Fibroblast of peridontal ligament (primary cell): ENCODE measurements at regions not wholly inside any gene's neighbourhood (a gene's known extent, or its start where the extent isn't known, plus 50 kb on each side); places are given as distances from the start of the nearest gene placed in this dataset.
A peak's percentile ranks its signal among the peaks of the same experiment; 100 is the strongest.
"Not testable (repeated sequence)": the region's sequence is repeated elsewhere in the genome, so short reads cannot be mapped to it uniquely, and the experiment has no call there.

Experiments used
- DNase-seq: peaks from one replicate; pipeline ENCODE4 v3.0.0-alpha.2; 2010; ENCODE audit errors: extremely low read depth

- DNase-seq, result no peak
Measured at GRCh38 chr1:76687307-76688175, 179.7 kb upstream of the ST6GALNAC5 start.

- no peak for DNase-seq
Measured at GRCh38 chr1:76690766-76691165, 176.5 kb upstream of the ST6GALNAC5 start.

GRCh38 chr1:76695535-76695934, 171.7 kb upstream of the ST6GALNAC5 start:
- no peak for DNase-seq

GRCh38 chr1:76697361-76697760, 169.9 kb upstream of the ST6GALNAC5 start:
- no peak for DNase-seq

DNA sequence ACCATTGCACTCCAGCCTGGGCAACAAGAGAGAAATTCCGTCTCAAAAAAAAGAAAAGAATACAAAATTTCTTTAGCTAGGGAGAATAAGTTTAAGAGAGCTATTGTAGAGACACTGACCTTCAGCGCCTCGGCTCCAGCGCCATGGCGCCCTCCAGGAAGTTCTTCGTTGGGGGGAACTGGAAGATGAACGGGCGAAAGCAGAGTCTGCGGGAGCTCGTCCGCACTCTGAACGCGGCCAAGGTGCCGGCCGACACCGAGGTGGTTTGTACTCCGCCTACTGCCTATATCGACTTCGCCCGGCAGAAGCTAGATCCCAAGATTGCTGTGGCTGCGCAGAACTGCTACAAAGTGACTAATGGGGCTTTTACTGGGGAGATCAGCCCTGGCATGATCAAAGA, 167.6 kb upstream of the ST6GALNAC5 start:
- DNase-seq, result not testable (repeated sequence)

DNA sequence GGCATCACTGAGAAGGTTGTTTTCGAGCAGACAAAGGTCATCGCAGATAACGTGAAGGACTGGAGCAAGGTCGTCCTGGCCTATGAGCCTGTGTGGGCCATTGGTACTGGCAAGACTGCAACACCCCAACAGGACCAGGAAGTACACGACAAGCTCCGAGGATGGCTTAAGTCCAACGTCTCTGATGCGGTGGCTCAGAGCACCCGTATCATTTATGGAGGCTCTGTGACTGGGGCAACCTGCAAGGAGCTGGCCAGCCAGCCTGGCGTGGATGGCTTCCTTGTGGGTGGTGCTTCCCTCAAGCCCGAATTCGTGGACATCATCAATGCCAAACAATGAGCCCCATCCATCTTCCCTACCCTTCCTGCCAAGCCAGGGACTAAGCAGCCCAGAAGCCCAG, 167.1 kb upstream of the ST6GALNAC5 start:
- not testable (repeated sequence) for DNase-seq

DNA sequence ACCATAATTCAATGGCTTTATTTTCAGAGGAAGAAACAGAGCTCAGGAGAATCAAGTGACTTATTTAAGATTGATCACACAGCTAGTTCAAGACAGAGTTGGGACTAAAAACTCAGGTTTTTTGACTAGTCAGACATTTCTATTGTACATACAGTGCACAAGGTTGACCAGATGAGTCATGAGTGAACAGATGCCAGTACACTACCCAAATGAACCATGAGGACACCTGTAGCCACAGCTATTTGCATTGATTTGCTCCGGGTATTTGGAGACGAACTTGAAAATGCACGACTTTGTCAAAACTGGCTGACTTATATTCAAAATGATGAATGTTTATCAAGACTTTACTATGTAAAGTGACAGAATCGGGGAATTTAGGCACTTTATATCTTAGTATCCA, 161.7 kb upstream of the ST6GALNAC5 start:
- DNase-seq, result no peak

GRCh38 chr1:76713535-76713934, 153.7 kb upstream of the ST6GALNAC5 start:
- DNase-seq, result no peak

DNA sequence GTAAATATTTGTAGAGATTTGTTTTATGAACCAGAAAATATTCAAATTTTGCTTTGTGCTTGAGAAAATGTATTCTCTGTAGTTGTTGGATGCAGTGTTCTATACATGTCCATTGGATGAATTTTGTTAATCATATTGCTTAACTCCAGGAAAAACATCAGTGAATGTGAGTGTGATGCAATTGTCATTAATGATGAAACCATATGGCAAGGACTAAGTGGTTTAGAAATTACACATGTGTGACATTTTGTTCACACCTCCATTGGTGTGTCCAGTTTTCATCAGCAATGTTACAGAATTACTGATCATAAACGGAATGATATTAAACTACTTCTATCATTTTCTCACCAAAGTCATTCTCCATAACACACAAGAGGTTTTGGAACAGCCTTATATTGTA, 151.8 kb upstream of the ST6GALNAC5 start:
- DNase-seq, result no peak

DNA sequence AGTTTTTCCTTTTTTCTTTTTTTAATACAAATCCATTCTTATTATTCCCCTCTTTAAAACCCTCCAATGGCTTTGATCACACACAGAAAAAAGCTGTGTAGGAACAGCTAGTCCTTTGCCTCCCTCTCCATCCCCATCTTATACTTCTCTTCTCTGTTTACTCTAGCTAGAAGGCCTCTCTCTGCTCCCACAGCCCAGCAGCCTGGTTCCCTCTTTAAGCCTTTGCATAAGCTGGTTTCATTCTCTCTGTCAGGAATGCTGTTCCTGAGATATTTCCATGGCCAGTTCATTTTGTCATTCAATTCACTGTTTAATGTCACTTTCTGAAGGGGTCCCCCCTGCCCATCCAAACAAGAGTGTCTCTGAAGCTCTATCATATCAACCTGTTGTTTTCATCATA, 143.3 kb upstream of the ST6GALNAC5 start:
- DNase-seq, result no peak

DNA sequence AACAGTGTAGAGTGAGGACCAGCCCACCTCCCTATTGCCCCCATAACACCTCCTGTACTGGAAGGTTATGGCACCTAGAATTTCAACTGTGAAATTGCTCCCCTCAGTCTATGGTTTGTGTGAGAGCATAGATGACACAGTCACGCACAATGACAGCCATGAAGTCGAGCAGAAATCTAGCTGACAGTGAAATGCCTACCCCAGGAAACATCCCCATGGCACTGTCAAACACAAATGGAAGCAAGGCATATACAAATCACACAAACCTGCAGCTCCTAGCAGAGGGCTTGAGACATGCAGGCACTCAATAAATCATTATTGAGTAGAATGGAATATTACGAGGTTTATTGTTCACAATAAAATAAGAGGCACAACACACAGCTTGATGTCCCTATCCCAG, 142.5 kb upstream of the ST6GALNAC5 start:
- no peak for DNase-seq

DNA sequence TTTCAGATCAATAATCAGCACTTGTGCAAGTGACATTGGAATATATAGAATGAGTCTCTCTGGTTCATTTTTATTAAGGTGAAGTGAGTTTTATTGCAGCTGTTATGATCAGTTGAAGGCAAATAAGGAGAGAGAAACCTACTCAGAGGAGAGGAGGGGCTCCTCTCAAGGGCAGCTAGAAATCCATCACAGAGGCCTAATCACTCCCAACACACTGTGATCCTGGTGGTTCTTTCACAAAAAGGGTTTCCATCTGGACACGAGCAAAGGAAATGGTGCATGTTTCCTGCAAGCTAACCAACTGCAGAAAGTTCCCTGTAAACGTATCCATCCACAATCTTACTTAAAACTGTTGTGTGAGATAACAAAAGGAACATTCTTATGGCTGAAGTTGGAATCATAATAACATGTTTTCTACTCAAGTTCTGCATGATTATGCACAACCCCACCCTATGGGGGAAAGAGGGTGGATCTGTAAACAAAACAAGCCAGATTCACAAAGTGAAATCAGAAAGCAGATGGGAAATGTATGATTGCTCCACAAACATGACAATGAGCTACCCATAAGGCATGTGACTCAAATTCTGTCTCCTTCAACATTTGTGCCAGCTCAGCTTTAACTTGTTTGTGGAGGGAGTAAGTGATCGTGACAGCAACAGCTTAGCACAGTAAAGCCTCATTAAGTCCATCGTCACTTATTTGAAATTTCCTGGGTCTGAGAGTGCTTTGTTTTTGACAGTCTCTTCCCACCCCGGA, 141.2 kb upstream of the ST6GALNAC5 start:
- peak; percentile 23 for DNase-seq

DNA sequence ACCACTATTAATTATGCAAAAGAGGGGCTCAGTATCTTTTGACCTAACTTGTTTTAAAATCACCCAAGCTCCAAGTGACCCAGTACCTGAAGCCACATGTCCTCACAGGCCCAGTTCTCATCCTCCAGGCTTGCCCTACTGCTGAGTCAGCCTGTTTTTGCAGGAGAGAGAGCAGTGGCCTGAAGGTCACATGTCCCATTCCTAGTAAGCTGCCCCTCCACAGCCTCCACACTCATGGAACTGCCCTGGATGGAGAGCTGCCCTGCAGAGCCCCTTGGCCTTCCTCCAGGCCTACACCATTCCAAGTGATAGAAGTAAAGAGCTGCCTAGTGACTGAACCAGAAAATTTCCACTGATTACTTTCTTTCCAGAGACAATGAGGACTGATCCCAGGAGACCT, 139.8 kb upstream of the ST6GALNAC5 start:
- no peak for DNase-seq

GRCh38 chr1:76729142-76729541, 138.1 kb upstream of the ST6GALNAC5 start:
- no peak for DNase-seq

GRCh38 chr1:76730027-76730426, 137.3 kb upstream of the ST6GALNAC5 start:
- DNase-seq, result no peak

- DNase-seq, result not testable (repeated sequence)
Measured at GRCh38 chr1:76738355-76738754, 128.9 kb upstream of the ST6GALNAC5 start.

GRCh38 chr1:76740956-76741355, 126.3 kb upstream of the ST6GALNAC5 start:
- not testable (repeated sequence) for DNase-seq

DNA sequence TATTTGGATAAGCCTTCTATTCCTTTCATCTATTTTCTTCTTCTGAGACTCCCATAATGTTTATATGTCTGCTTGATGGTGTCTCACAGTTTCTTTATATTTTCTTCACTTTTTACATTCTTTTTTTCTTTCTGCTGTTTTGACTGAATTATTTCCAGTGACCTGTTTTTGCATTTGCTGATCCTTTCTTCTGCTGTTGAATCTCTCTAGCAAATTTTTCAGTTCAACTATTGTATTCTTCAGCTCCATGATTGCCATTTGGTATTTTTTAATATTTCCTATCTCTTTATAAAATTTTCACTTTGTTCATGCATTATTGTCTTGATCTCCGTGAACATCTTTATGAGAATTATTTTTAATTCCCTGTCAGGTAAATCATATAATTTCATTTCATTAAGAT, 122.3 kb upstream of the ST6GALNAC5 start:
- DNase-seq, result no peak

GRCh38 chr1:76746206-76746605, 121.1 kb upstream of the ST6GALNAC5 start:
- DNase-seq, result no peak

GRCh38 chr1:76754730-76755129, 112.5 kb upstream of the ST6GALNAC5 start:
- DNase-seq, result no peak

- no peak for DNase-seq
Measured at GRCh38 chr1:76759171-76759860, 108.0 kb upstream of the ST6GALNAC5 start.

DNA sequence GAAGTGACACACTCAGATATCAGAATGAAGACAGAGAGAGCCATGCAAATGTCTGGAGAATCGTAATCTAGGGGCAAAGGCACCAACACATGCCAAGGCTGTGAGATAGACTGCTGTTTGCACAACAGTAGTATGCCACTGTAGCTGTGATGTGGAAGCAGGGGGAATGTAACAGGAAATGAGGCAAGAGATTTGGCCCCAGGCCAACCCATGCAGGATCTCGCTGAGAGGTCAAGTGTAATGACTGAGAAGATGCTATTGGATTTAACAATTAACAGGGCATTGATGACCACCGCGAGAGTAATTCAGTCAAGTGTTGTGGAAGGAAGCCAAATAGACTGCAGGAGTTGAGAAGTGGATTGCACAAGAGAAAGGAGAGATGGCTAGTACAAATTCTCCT, 107.3 kb upstream of the ST6GALNAC5 start:
- peak; percentile 7 for DNase-seq
